GM12873 (cell line): ENCODE measurements at regions not wholly inside any gene's neighbourhood (a gene's known extent, or its start where the extent isn't known, plus 50 kb on each side); places are given as distances from the start of the nearest gene placed in this dataset.

Experiments
- TF ChIP-seq, protein P1 (sequence below): IDR thresholded peaks from 2 replicates; pipeline ENCODE4 v1.5.1; 2012; ENCODE audit warnings: low read depth, mild to moderate bottlenecking, moderate library complexity, low read length, control low read depth; ENCODE audit not compliant: insufficient read depth; ENCODE audit errors: missing control alignments

DNA sequence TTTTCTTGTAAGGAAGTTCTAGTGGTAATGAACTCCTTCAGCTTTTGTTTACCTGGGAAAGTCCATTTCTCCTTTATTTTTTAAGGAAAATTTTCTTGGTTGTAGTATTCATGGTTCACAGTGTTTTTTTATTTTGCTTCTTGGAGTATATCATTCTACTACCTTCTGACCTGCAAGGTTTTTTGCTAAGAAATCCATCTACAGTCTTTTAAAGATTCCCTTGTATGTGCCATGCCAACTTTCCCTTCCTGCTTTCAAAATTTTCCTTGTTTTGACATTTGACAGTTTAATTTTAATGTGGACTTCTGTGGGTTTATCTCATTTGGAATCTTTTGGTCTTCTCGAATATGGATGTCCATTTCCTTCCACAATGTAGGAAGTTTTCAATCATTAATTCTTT, 855.6 kb downstream of the TBC1D32 start:
- TF ChIP-seq, protein P1, sequence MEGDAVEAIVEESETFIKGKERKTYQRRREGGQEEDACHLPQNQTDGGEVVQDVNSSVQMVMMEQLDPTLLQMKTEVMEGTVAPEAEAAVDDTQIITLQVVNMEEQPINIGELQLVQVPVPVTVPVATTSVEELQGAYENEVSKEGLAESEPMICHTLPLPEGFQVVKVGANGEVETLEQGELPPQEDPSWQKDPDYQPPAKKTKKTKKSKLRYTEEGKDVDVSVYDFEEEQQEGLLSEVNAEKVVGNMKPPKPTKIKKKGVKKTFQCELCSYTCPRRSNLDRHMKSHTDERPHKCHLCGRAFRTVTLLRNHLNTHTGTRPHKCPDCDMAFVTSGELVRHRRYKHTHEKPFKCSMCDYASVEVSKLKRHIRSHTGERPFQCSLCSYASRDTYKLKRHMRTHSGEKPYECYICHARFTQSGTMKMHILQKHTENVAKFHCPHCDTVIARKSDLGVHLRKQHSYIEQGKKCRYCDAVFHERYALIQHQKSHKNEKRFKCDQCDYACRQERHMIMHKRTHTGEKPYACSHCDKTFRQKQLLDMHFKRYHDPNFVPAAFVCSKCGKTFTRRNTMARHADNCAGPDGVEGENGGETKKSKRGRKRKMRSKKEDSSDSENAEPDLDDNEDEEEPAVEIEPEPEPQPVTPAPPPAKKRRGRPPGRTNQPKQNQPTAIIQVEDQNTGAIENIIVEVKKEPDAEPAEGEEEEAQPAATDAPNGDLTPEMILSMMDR: no peak

DNA sequence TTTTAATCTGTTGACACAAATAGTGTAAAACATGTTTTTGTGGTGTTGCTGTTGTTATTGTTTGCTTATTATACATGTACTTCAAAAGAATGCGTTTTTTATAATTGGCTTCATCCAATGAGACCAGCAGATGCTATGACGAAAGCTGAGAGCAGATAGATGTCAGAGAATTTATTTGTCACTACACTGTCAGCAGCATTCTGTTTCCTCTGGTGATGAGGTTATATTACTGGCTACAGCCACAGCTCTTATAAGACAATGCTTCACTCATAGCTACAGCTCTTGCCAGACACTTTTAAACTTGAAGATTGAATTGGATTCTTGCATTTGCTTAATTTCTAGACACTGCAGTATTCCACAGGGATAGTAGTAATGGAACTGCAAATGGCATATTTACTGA, 860.5 kb downstream of the TBC1D32 start:
- TF ChIP-seq, protein P1: no peak

DNA sequence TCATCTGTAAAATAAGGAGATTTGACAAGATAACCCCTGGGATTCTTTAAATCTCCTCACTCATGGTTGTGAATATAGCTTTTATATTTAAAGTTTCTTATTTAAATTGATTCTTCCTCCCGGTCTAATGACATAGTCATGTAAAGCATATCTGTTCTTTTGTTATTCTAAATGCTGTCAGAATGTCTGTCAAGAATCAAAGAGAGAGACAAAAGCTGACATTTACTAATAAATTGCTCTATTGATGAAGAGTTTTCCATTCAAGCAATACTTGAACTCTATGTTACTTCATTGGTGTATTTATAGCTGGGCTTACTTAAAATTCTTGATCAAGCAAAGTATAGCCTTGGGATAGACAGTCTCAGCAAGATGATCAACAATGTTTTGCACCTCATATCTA, 865.8 kb downstream of the TBC1D32 start:
- TF ChIP-seq, protein P1: no peak

DNA sequence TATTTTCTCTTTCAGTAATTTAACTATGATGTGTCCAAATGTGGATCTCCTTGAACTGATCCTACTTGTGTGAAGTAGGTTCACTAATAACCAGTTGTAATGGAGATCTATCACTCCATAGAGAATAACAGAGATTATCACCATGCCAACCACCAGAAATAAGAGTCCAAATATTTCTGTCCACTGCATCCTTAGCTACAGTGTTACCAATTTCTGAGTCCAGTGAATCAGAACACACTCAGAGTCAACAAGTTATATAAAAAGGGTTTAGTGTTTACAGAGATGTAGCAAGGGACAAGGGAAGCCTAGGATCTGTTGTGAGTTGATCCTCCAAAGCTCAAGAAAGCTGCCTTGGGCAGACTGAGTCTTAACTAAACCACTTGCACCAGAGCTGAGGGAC, 882.8 kb downstream of the TBC1D32 start:
- TF ChIP-seq, protein P1: no peak

DNA sequence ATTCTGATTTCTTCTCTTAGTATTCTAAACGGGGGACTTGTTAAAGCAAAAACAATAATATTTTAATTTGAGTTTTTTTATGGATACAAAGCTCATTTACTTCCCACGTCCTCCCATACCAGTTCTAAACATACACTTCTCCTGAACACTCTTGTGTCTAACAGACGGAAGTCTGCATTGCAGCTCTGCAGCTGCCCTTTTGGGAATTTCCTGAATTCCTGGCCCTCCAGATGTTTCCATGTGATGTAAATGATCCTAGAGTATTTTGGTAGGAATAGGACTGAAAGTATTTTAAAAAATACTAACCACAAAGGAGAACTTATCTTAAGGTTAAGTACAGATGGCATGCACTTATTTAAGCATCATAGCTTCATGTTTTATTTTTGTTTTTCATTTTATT, 886.7 kb downstream of the TBC1D32 start:
- TF ChIP-seq, protein P1: no peak

DNA sequence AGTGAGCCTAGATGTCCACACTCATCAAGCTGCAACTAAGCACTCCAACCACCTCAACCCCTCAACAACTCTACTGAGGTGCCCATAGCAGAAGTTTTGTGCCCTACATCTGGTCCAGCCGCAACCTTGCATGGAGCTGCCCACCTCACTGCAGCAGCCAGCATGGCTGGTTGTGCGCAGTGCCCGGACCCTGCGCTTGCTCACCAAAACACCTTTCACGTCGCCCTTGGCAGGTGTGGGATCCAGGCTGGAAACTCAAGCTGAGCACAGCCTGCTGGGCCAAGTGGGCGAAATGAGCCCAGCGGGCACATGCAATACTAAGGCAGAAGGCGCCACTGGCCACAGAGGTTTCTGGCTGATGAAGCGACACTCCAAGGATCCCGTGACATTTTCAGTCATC, 902.4 kb downstream of the TBC1D32 start:
- TF ChIP-seq, protein P1: no peak

DNA sequence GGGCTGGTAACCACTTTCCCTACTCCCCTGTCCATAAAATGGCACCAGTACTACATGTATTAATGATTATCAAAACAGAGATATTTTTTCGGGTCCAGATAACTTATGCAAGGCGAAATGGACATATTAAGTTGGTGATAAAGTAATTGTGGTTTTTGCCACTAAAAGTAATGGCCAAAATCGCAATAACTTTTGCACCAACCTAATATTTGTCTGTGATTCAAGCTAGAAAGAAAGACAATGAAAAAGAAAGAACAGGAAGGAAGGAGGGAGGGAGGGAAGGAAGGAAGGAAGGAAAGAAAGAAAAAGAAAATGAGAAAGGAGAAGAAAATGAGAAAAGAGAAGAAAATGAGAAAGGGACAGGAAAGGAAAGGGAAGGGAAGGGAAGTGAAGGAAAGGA, 922.9 kb downstream of the TBC1D32 start:
- TF ChIP-seq, protein P1: no peak

DNA sequence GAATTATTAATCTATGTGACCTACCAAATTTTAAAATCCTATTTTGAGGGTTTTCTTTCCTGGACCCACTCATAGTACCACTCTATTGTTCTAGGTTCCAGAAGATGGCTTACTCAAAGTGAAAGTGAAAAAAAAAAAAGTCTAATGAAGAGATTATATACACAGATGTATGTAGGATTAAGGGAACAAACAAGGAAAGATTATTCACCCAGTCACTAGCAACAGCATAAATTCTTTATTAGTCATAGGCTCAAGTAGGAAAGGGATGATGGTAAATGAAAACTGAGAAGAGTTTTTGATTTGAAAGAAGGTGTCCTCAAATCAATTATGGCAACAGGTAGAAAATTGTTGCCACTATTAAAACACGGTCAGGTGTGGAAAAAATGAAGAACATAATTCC, 923.7 kb downstream of the TBC1D32 start:
- TF ChIP-seq, protein P1: no peak
